ENCODE measurements at regions not wholly inside any gene's neighbourhood (a gene's known extent, or its start where the extent isn't known, plus 50 kb on each side); places are given as distances from the start of the nearest gene placed in this dataset.

GRCh38 chr4:100098011-100098545 is 92.2 kb downstream of the DDIT4L start:
- no peaks in the 10 kb centered on the region for H3K9me1 ChIP-seq (replicated peaks; ENCODE audit: control insufficient read depth, extremely low read depth, insufficient read depth, low read length)
- ChIA-PET CTCF (interaction anchor here (1.0 to 1.3 kb wide), 2 partner anchors 8 to 13 kb away, joined by 3 read pairs; no protein-coding TSS in a partner anchor), POLR2A (no interaction called here)
- intact Hi-C loops (cut with micrococcal nuclease): loop anchor here (10.0 kb wide), 2 partner anchors 417 to 1067 kb away; partner anchors contain the start of gene EMCN
- TF ChIP-seq MAX (IDR thresholded peaks at IDR 0.05; ENCODE audit: insufficient read depth, insufficient read length) (no peak), FOS (IDR thresholded peaks at IDR 0.05; ENCODE audit: borderline replicate concordance, insufficient read depth, low read length) (no peak), POLR2A (IDR thresholded peaks at IDR 0.05; ENCODE audit: low read depth, low read length) (no peak), CTCF (IDR thresholded peaks at IDR 0.05; ENCODE audit: extremely low read depth in 1 of 2, insufficient read depth in 1 of 2, low read depth in 1 of 2, low read length in 2 of 2) (no peak)
- peaks cover 3% of the 10 kb centered on the region for H3K4me1 ChIP-seq (ENCODE audit: control insufficient read depth, extremely low read depth, insufficient read depth, low read length)
- no peaks in the 10 kb centered on the region for H3K9me3 ChIP-seq (replicated peaks; ENCODE audit: control insufficient read depth, insufficient read depth, low read length)
- H3K4me3 ChIP-seq (replicated peaks in 1 of 3; ENCODE audit: insufficient read depth in 1 of 3, low read depth in 1 of 3, low read length in 3 of 3): no peak overlapping the region
- no TSS peak for BruUV-seq (replicated peaks)
- no peaks in the 10 kb centered on the region for H3K27me3 ChIP-seq (ENCODE audit: control insufficient read depth in 2 of 2, insufficient read depth in 2 of 2, low read length in 2 of 2)
- DNase-seq (ENCODE audit: low read depth, low spot score) (no peak), FAIRE-seq (no peak)
- no peaks in the 10 kb centered on the region for H3K79me2 ChIP-seq (ENCODE audit: control insufficient read depth, insufficient read depth, low read length)
- H3K4me2 ChIP-seq (ENCODE audit: insufficient read depth, low read length): no peak overlapping the region
- H4K20me1 ChIP-seq (replicated peaks; ENCODE audit: control insufficient read depth, extremely low read depth, insufficient read depth, low read length): no peaks in the 10 kb centered on the region
- no peak overlapping the region for H3K9ac ChIP-seq (replicated peaks; ENCODE audit: extremely low read depth, insufficient read depth, low read length)
- no peak overlapping the region for H2AFZ ChIP-seq (ENCODE audit: low read depth, low read length)
- dilution Hi-C loops (cut with MboI; ENCODE audit: extremely low pct_ligation_motif_present, low sequenced_read_pairs): no loop called here
- H3K36me3 ChIP-seq (ENCODE audit: control insufficient read depth in 2 of 2, extremely low read depth in 1 of 2, insufficient read depth in 2 of 2, low read length in 2 of 2): no peaks in the 10 kb centered on the region
- H3K27ac ChIP-seq (ENCODE audit: insufficient read depth, low read depth, low read length): no peak overlapping the region
